MM.1S (cell line): ENCODE measurements at regions not wholly inside any gene's neighbourhood (a gene's known extent, or its start where the extent isn't known, plus 50 kb on each side); places are given as distances from the start of the nearest gene placed in this dataset.

Experiments used
- EZH2 ChIP-seq: fragments of 300-600 bp; sonication (generic); optimal IDR thresholded peaks from 2 replicates; pipeline ENCODE3; 2017; ENCODE audit warnings: low read depth, mild to moderate bottlenecking, antibody characterized with exemption, low read length, mixed read lengths
- EZH2phosphoT487 ChIP-seq: fragments of 300-600 bp; sonication (generic); IDR thresholded peaks from 2 replicates; pipeline ENCODE4 v1.6.1; 2018; ENCODE audit warnings: antibody characterized with exemption, low read length
- TF ChIP-seq, protein P1 (sequence below): fragments of 300-600 bp; sonication (generic); IDR thresholded peaks from 2 replicates; pipeline ENCODE4 v1.5.1; 2016; ENCODE audit warnings: antibody characterized with exemption, low read length, mixed read lengths

- TF ChIP-seq EZH2phosphoT487 (no peak), EZH2 (no peak)
- TF ChIP-seq, protein P1, sequence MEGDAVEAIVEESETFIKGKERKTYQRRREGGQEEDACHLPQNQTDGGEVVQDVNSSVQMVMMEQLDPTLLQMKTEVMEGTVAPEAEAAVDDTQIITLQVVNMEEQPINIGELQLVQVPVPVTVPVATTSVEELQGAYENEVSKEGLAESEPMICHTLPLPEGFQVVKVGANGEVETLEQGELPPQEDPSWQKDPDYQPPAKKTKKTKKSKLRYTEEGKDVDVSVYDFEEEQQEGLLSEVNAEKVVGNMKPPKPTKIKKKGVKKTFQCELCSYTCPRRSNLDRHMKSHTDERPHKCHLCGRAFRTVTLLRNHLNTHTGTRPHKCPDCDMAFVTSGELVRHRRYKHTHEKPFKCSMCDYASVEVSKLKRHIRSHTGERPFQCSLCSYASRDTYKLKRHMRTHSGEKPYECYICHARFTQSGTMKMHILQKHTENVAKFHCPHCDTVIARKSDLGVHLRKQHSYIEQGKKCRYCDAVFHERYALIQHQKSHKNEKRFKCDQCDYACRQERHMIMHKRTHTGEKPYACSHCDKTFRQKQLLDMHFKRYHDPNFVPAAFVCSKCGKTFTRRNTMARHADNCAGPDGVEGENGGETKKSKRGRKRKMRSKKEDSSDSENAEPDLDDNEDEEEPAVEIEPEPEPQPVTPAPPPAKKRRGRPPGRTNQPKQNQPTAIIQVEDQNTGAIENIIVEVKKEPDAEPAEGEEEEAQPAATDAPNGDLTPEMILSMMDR = no peak
These were observed 113.6 kb upstream of the IGSF21 start for GRCh38 chr1:17994046-17994445.
